ENCODE measurements at regions not wholly inside any gene's neighbourhood (a gene's known extent, or its start where the extent isn't known, plus 50 kb on each side); places are given as distances from the start of the nearest gene placed in this dataset.

DNA sequence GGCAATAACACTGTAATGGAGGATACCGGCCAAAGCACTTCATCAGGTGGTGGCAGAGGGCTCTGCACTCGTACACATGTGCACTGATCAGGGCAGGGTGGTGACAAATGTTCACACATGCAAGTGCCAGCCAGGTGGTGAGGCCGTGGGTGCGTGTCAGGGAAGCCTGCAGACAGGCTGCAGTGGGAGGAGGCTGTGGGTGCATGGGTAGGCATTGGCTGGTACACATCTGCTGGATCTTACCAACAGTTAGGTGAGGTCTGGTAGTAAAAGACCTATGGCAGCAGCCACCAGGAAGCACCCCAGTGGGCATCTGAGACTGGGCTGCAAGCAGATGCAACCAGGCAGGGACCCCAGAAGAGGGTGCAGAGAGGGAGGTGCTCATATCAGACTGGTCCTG, 65.3 kb downstream of the PDE6H start:
- TF ChIP-seq POLR2A (IDR thresholded peaks at IDR 0.05) (no peak), CTCF (IDR thresholded peaks at IDR 0.05) (no peak)
- no peak for DNase-seq
- WGBS, 2 donors = 50 to 73% methylated on average over 2 to 4 of the region's 4 CpGs
- Histone ChIP-seq H3K9me3 (no peaks in the 10 kb centered on the region), H3K27ac (no peak overlapping the region), H3K4me1 (no peaks in the 10 kb centered on the region), H3K4me3 (no peak overlapping the region), H3K36me3 (ENCODE audit: low read depth, missing control alignments) (no peaks in the 10 kb centered on the region), H3K27me3 (no peaks in the 10 kb centered on the region)
- intact Hi-C loops (cut with DNase I; ENCODE audit: low total_unique reads) = no loop called here

- no peak for TF ChIP-seq POLR2A (IDR thresholded peaks at IDR 0.05)
- no peak for TF ChIP-seq CTCF (IDR thresholded peaks at IDR 0.05)
- H3K9me3 ChIP-seq = no peaks in the 10 kb centered on the region
- no peak overlapping the region for H3K27ac ChIP-seq
- WGBS, 2 donors = 50 to 53% methylated on average over 1 of the region's 1 CpG
- no peak overlapping the region for H3K4me3 ChIP-seq
- H3K36me3 ChIP-seq (ENCODE audit: low read depth, missing control alignments) = no peaks in the 10 kb centered on the region
- H3K27me3 ChIP-seq = no peaks in the 10 kb centered on the region
- no peaks in the 10 kb centered on the region for H3K4me1 ChIP-seq
- DNase-seq = peak; percentile 28
- intact Hi-C loops (cut with DNase I; ENCODE audit: low total_unique reads) = no loop called here
Observed at GRCh38 chr12:15044471-15044870, 71.6 kb downstream of the PDE6H start.

GRCh38 chr12:15045451-15045850, 72.6 kb downstream of the PDE6H start:
- TF ChIP-seq CTCF (IDR thresholded peaks at IDR 0.05) (no peak), POLR2A (IDR thresholded peaks at IDR 0.05) (no peak)

GRCh38 chr12:15047611-15048010, 74.8 kb downstream of the PDE6H start:
- Histone ChIP-seq H3K9me3 (no peaks in the 10 kb centered on the region), H3K27ac (no peak overlapping the region), H3K4me1 (no peaks in the 10 kb centered on the region), H3K36me3 (ENCODE audit: low read depth, missing control alignments) (no peaks in the 10 kb centered on the region), H3K27me3 (no peaks in the 10 kb centered on the region), H3K4me3 (no peak overlapping the region)
- TF ChIP-seq CTCF (IDR thresholded peaks at IDR 0.05) = no peak
- no peak for TF ChIP-seq POLR2A (IDR thresholded peaks at IDR 0.05)
- intact Hi-C loops (cut with DNase I; ENCODE audit: low total_unique reads) = no loop called here
- WGBS, 2 donors = 18 to 24% methylated on average over 2 of the region's 2 CpGs
- peak; percentile 14 for DNase-seq

More at GRCh38 chr12:15045451-15045850, 72.6 kb downstream of the PDE6H start:
- Histone ChIP-seq H3K4me3 (no peak overlapping the region), H3K27ac (no peak overlapping the region), H3K27me3 (no peaks in the 10 kb centered on the region), H3K4me1 (no peaks in the 10 kb centered on the region), H3K36me3 (ENCODE audit: low read depth, missing control alignments) (no peaks in the 10 kb centered on the region), H3K9me3 (no peaks in the 10 kb centered on the region)
- 48 to 50% methylated on average over 1 of the region's 1 CpG for WGBS, 2 donors
- intact Hi-C loops (cut with DNase I; ENCODE audit: low total_unique reads) = no loop called here
- DNase-seq = peak; percentile 21

DNA sequence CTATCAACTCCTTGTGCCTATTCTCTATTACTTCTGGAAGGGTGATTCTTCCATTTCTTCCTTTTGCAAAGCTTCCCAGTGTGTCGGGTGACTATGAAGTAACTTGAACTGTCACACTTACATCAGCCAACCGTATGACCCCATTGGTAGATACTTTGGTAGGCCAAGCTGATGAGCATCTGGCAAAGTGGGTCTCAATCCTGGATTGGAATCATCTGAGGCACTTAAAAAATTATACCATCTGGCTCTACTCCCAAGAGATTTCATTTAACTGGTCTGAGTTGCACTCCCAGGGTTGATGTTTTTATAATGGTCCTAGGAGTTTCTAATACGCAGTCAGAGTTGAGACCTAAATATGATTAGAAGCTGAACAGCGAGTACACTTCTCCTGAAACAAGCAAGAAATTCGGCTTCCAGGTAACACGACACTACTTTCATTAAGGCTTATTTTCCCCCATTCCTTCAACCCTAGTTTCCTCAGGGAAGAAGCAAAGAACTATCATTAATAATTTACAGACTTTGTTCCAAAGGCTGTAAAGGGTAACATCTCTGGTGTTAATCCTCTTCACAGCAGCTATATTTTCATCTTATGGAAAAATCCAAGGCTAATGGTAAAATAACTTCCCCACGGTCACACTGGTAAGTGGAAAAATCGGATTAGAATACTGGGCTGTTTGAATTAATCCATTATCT, 76.8 kb downstream of the PDE6H start:
- no peak for DNase-seq
- Histone ChIP-seq H3K27me3 (no peaks in the 10 kb centered on the region), H3K9me3 (no peaks in the 10 kb centered on the region), H3K4me3 (no peak overlapping the region), H3K36me3 (ENCODE audit: low read depth, missing control alignments) (no peaks in the 10 kb centered on the region), H3K27ac (no peak overlapping the region), H3K4me1 (no peaks in the 10 kb centered on the region)
- TF ChIP-seq CTCF (IDR thresholded peaks at IDR 0.05) (no peak), POLR2A (IDR thresholded peaks at IDR 0.05) (no peak)
- intact Hi-C loops (cut with DNase I; ENCODE audit: low total_unique reads) = no loop called here
- WGBS, 2 donors = 90 to 92% methylated on average over 8 of the region's 8 CpGs

All from testis (tissue), 2 donors.